ENCODE measurements at regions not wholly inside any gene's neighbourhood (a gene's known extent, or its start where the extent isn't known, plus 50 kb on each side); places are given as distances from the start of the nearest gene placed in this dataset.

DNA sequence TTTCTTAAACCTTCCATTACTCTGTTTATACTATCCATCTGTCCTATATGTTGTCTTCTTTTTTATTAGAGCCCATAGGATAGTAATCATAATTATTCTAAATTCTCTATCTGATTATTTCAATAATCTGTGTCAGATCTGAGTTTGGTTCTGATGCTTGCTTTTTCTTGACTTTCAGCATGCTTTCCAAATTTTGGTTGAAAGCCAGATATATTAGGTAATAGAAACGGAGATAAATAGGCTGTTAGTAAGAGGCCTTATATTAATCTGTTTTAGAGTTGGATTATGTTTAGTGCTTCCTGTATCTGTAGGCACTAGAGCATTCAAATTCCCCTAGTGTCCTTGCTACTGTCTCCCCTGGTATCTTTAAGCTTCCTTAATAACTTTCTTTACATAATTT, 939.9 kb upstream of the GHITM start:
- H2AFZ ChIP-seq (ENCODE audit: control insufficient read depth, low read length), result no peak overlapping the region
- no peak overlapping the region for H3K4me3 ChIP-seq (ENCODE audit: control insufficient read depth in 2 of 3, extremely low read depth in 1 of 3, insufficient read depth in 2 of 3, low read depth in 1 of 3, low read length in 3 of 3)
- no peaks in the 10 kb centered on the region for H3K36me3 ChIP-seq (ENCODE audit: control insufficient read depth in 2 of 2, extremely low read depth in 1 of 2, insufficient read depth in 2 of 2, low read length in 2 of 2)
- FAIRE-seq (no peak), DNase-seq (ENCODE audit: low read depth, low spot score) (no peak)
- no peak overlapping the region for H3K9ac ChIP-seq (ENCODE audit: control insufficient read depth, extremely low read depth, insufficient read depth, low read length)
- H3K9me1 ChIP-seq (ENCODE audit: control insufficient read depth, extremely low read depth, insufficient read depth, low read length), result no peaks in the 10 kb centered on the region
- no peaks in the 10 kb centered on the region for H3K4me1 ChIP-seq (ENCODE audit: control insufficient read depth, extremely low read depth, insufficient read depth, low read length)
- no peak overlapping the region for H3K4me2 ChIP-seq (ENCODE audit: control insufficient read depth, extremely low read depth, insufficient read depth, low read depth, low read length)
- H3K27me3 ChIP-seq (ENCODE audit: control insufficient read depth, extremely low read depth, insufficient read depth, low read length), result no peaks in the 10 kb centered on the region
- no peak for TF ChIP-seq EZH2 (IDR thresholded peaks at IDR 0.05; ENCODE audit: low read length)
- TF ChIP-seq, protein P1, sequence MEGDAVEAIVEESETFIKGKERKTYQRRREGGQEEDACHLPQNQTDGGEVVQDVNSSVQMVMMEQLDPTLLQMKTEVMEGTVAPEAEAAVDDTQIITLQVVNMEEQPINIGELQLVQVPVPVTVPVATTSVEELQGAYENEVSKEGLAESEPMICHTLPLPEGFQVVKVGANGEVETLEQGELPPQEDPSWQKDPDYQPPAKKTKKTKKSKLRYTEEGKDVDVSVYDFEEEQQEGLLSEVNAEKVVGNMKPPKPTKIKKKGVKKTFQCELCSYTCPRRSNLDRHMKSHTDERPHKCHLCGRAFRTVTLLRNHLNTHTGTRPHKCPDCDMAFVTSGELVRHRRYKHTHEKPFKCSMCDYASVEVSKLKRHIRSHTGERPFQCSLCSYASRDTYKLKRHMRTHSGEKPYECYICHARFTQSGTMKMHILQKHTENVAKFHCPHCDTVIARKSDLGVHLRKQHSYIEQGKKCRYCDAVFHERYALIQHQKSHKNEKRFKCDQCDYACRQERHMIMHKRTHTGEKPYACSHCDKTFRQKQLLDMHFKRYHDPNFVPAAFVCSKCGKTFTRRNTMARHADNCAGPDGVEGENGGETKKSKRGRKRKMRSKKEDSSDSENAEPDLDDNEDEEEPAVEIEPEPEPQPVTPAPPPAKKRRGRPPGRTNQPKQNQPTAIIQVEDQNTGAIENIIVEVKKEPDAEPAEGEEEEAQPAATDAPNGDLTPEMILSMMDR (optimal IDR thresholded peaks at IDR 0.05 in 1 of 3, IDR thresholded peaks at IDR 0.05 in 1 of 3, conservative IDR thresholded peaks at IDR 0.05 in 1 of 3; ENCODE audit: extremely low read depth in 1 of 3, insufficient read depth in 2 of 3, low read length in 3 of 3), result no peak
- H3K9me3 ChIP-seq (ENCODE audit: control insufficient read depth, low read depth, low read length), result no peaks in the 10 kb centered on the region
- dilution Hi-C loops (cut with MboI; ENCODE audit: extremely low pct_ligation_motif_present, low sequenced_read_pairs), result no loop called here
- no peaks in the 10 kb centered on the region for H3K79me2 ChIP-seq (ENCODE audit: control insufficient read depth, insufficient read depth, low read length)
- H3K27ac ChIP-seq (ENCODE audit: control insufficient read depth, insufficient read depth, low read length), result no peak overlapping the region
- H4K20me1 ChIP-seq (ENCODE audit: control insufficient read depth, extremely low read depth, insufficient read depth, low read length), result no peaks in the 10 kb centered on the region

DNA sequence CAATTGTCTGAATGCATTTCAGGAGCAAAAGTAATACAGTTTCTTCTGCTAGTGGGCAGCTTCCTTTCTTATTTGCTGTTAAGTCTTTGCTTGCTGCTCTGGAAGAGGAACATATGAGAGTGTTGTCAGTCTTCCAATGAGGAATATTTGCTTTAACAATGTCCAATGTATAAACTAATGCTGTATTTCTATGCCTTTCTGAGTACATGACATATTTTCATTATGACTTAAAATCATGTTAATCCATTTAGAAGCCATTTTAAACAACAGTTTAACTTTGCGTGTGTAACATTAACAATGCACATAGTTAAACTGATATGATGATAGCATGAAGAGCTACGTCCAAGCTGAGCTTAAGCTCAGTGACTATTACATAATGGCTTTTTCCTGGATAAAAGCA, 933.4 kb upstream of the GHITM start:
- dilution Hi-C loops (cut with MboI; ENCODE audit: extremely low pct_ligation_motif_present, low sequenced_read_pairs), result no loop called here
- Histone ChIP-seq H3K9me1 (ENCODE audit: control insufficient read depth, extremely low read depth, insufficient read depth, low read length) (no peaks in the 10 kb centered on the region), H3K4me3 (ENCODE audit: control insufficient read depth in 2 of 3, extremely low read depth in 1 of 3, insufficient read depth in 2 of 3, low read depth in 1 of 3, low read length in 3 of 3) (no peak overlapping the region), H3K4me1 (ENCODE audit: control insufficient read depth, extremely low read depth, insufficient read depth, low read length) (no peaks in the 10 kb centered on the region), H3K79me2 (ENCODE audit: control insufficient read depth, insufficient read depth, low read length) (no peaks in the 10 kb centered on the region), H3K27me3 (ENCODE audit: control insufficient read depth, extremely low read depth, insufficient read depth, low read length) (no peaks in the 10 kb centered on the region), H4K20me1 (ENCODE audit: control insufficient read depth, extremely low read depth, insufficient read depth, low read length) (no peaks in the 10 kb centered on the region), H3K4me2 (ENCODE audit: control insufficient read depth, extremely low read depth, insufficient read depth, low read depth, low read length) (no peak overlapping the region), H3K36me3 (ENCODE audit: control insufficient read depth in 2 of 2, extremely low read depth in 1 of 2, insufficient read depth in 2 of 2, low read length in 2 of 2) (no peaks in the 10 kb centered on the region), H3K9ac (ENCODE audit: control insufficient read depth, extremely low read depth, insufficient read depth, low read length) (no peak overlapping the region), H2AFZ (ENCODE audit: control insufficient read depth, low read length) (no peak overlapping the region), H3K27ac (ENCODE audit: control insufficient read depth, insufficient read depth, low read length) (no peak overlapping the region), H3K9me3 (ENCODE audit: control insufficient read depth, low read depth, low read length) (no peaks in the 10 kb centered on the region)
- DNase-seq (ENCODE audit: low read depth, low spot score) (no peak), FAIRE-seq (no peak)
- TF ChIP-seq, protein P1 (optimal IDR thresholded peaks at IDR 0.05 in 1 of 3, IDR thresholded peaks at IDR 0.05 in 1 of 3, conservative IDR thresholded peaks at IDR 0.05 in 1 of 3; ENCODE audit: extremely low read depth in 1 of 3, insufficient read depth in 2 of 3, low read length in 3 of 3), result no peak
- TF ChIP-seq EZH2 (IDR thresholded peaks at IDR 0.05; ENCODE audit: low read length), result no peak

All from keratinocyte (primary cell).